Right lobe of liver (tissue), 4 donors: ENCODE measurements at regions not wholly inside any gene's neighbourhood (a gene's known extent, or its start where the extent isn't known, plus 50 kb on each side); places are given as distances from the start of the nearest gene placed in this dataset.

Source experiments
- POLR2A ChIP-seq: fragments of 450-650 bp; IDR thresholded peaks from one replicate; pipeline ENCODE4 v1.6.1; 2017; ENCODE audit warnings: antibody characterized with exemption, mild to moderate bottlenecking
- TF ChIP-seq, protein P1 (sequence below), 4 donors: fragments of 200-600 bp in 3 of 4; fragments of 450-650 bp in 1 of 4; IDR thresholded peaks; one replicate each; pipeline versions ENCODE4 v1.5.1 to v1.8.0; 2016 to 2022; ENCODE audit warnings: antibody characterized with exemption in 4 of 4, mild to moderate bottlenecking in 2 of 4
- donor health status: DM: no; HTN: no; CAD: no.
- donor health status: DM: no; HTN: no; CAD: no.
- donor health status: DM: no; HTN: yes; CAD: no.

DNA sequence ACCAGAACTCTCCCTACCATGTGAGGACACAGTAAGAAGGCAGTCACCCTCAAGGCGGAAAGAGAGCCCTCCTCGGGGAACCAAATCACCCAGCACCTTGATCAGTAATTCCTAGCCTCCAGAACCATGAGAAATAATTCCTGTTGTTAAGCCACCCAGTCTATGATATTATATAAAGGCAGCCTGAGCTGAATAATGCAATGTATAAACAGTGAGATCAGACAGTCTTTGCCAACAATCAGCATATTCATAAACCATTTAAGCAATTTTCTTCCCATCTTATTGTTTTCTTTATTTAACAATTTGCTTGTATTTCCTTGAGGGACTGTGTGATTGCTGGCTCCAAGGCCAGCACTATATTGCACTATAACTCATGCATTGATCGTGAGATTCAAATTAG, 144.4 kb upstream of the DAPK1 start:
- TF ChIP-seq, protein P1, sequence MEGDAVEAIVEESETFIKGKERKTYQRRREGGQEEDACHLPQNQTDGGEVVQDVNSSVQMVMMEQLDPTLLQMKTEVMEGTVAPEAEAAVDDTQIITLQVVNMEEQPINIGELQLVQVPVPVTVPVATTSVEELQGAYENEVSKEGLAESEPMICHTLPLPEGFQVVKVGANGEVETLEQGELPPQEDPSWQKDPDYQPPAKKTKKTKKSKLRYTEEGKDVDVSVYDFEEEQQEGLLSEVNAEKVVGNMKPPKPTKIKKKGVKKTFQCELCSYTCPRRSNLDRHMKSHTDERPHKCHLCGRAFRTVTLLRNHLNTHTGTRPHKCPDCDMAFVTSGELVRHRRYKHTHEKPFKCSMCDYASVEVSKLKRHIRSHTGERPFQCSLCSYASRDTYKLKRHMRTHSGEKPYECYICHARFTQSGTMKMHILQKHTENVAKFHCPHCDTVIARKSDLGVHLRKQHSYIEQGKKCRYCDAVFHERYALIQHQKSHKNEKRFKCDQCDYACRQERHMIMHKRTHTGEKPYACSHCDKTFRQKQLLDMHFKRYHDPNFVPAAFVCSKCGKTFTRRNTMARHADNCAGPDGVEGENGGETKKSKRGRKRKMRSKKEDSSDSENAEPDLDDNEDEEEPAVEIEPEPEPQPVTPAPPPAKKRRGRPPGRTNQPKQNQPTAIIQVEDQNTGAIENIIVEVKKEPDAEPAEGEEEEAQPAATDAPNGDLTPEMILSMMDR (IDR thresholded peaks at IDR 0.05) = no peak
- no peak for TF ChIP-seq POLR2A
